Fibroblast of skin of abdomen (primary cell): ENCODE measurements at regions not wholly inside any gene's neighbourhood (a gene's known extent, or its start where the extent isn't known, plus 50 kb on each side); places are given as distances from the start of the nearest gene placed in this dataset.
"Not testable (repeated sequence)": the region's sequence is repeated elsewhere in the genome, so short reads cannot be mapped to it uniquely, and the experiment has no call there.

Experiments used
- DNase-seq: peaks from one replicate; pipeline ENCODE4 v3.0.0-alpha.2; 2013

DNA sequence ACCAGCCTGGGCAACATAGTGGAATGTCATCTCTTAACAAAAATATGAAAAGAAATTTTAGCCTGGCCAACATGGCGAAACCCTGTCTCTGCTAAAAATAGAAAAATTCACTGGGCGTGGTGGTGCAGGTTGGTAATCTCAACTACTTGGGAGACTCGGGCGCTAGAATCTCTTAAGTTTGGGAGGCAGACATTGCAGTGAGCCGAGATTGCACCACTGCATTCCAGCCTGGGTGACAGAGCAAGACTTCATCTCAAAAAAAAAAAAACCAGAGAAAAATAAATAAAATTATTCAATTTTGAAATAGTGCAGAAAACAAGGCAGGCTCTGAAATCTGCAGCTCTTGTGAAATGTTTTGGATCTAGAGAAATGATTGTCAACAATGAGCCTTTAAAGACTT is 397.3 kb upstream of the AMELY start:
- peak; percentile 1 for DNase-seq

DNA sequence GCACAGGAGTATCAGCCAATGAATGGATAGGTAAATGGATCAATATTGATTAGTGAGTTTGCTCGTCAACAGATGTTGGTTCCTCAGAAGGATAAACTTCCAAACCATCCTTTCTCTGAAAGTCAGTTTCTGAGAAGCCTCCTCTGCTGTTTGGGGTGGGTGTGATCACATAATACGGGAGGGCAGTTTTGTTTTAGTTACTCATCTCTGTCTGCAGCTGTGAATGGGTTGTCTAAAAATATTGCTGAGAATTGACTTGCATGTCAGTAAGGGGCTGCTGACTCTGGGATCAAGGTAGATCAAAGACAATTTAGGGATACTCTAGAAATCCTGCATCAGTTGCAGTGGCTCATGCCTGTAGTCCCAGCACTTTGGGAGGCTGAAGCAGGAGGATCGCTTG is 390.8 kb upstream of the AMELY start:
- DNase-seq: no peak

GRCh38 chrY:7299960-7300359 is 388.4 kb upstream of the AMELY start:
- no peak for DNase-seq

DNA sequence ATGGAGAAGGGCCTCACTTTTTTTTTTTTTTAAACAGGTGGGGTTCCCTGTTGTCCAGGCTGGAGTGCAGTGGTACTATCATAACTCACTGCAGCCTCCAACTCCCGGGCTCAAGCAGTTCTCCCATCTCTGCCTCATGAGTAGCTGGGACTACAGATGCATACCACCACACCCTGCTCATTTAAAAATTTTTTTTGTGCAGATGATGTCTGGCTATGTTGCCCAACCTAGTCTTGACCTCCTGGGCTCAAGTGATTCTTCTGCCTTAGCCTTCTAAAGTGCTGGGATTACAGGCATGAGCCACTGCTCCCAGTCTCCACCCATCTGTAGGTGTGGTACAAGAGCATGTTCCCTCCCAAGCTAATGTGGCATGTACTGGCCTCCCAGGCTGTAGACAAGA is 380.6 kb upstream of the AMELY start:
- DNase-seq: no peak

- no peak for DNase-seq
These were observed 378.6 kb upstream of the AMELY start for GRCh38 chrY:7289889-7290833.

- DNase-seq: no peak
These were observed 377.1 kb upstream of the AMELY start for GRCh38 chrY:7288611-7289010.

- not testable (repeated sequence) for DNase-seq
These were observed 376.4 kb upstream of the AMELY start for GRCh38 chrY:7287963-7288362.

- no peak for DNase-seq
These were observed 373.8 kb upstream of the AMELY start for GRCh38 chrY:7285388-7285787.

DNA sequence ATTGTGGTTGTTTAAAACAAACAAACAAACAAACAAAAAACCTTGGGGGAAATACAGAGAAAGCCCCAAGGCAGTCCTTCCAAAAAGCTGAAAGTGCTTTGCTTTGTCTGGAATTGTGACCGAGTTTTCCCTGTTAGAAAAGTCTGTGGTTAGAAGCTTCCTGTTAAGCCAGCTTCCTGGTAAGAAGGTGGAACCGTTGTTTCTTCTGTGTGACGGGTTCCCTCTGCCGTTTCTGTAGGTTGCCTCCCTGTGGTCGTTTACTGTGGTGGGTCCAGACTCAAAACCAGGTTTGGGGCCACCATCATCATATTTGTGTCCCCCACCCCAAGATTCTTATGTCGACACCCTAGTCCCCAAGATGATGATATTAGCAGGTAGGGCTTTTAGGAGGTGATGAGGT is 371.4 kb upstream of the AMELY start:
- DNase-seq: no peak

GRCh38 chrY:7280151-7280740 is 368.7 kb upstream of the AMELY start:
- DNase-seq: not testable (repeated sequence)

- no peak for DNase-seq
These were observed 364.2 kb upstream of the AMELY start for GRCh38 chrY:7275751-7276150.

- DNase-seq: no peak
These were observed 363.5 kb upstream of the AMELY start for GRCh38 chrY:7275014-7275413.

GRCh38 chrY:7274369-7274913 is 362.9 kb upstream of the AMELY start:
- DNase-seq: no peak

- peak; percentile 78 for DNase-seq
These were observed 362.1 kb upstream of the AMELY start for GRCh38 chrY:7273587-7274203.

GRCh38 chrY:7272556-7273195 is 361.1 kb upstream of the AMELY start:
- peak; percentile 51 for DNase-seq

DNA sequence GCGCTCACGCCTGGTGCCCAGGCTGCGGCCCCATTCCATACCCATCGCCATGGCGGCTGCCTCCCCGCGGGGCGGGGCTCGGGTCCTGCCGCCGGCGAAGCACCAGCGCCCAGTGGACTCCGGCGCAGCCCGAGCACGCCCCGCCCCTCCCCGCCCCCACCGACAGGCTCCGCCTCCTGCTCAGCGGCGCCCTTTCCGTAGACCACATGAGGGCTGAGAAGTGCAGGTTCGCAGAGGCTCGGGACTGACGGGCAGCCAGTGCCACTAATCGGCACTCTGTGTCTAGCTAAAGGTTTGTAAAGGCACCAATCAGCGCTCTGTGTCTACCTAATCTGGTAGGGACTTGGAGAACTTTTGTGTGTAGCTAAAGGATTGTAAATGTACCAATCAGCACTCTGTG is 352.2 kb upstream of the AMELY start:
- DNase-seq: no peak

- DNase-seq: no peak
These were observed 351.0 kb upstream of the AMELY start for GRCh38 chrY:7262531-7262930.

DNA sequence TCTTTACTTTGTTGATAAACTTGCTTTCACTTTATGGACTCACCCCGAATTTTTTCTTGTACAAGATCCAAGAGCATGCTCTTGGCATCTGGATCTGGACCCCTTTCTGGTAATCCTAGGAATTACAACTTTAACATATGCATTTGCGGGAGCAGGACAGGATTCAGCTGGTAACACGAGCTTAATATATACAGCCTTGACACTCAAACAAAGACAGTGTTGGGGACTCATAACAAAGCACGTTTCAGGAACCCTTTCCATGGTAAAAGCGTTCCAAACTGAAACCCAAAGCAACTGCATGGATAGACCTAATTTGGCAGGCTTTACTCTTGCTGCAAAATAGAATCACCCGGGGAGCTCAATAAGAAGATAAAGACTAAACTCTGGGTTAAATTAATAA is 349.7 kb upstream of the AMELY start:
- no peak for DNase-seq

GRCh38 chrY:7240101-7240500 is 328.5 kb upstream of the AMELY start:
- DNase-seq: no peak

DNA sequence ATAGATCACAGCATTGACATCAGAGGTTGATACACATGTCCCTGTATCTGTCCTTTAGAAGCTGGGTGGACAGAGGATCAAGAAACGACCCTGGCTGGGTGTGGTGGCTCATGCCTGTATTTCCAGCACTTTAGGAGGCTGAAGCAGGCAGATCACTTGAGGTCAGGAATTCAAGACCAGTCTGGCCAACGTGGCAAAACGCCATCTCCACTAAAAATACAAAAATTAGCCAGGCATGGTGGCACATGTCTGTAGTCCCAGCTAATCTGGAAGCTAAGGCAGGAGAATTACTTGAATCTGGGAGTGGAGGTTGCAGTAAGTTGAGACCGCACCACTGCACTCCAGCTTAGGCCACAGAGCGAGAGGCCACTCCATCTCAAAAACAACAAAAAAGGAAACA is 300.4 kb upstream of the AMELY start:
- no peak for DNase-seq

GRCh38 chrY:7204456-7204855 is 292.9 kb upstream of the AMELY start:
- no peak for DNase-seq

GRCh38 chrY:7182591-7182990 is 271.0 kb upstream of the AMELY start:
- DNase-seq: no peak

- DNase-seq: peak; percentile 76
These were observed 266.1 kb upstream of the AMELY start for GRCh38 chrY:7177631-7178030.
